K562 (cell line): ENCODE measurements at regions not wholly inside any gene's neighbourhood (a gene's known extent, or its start where the extent isn't known, plus 50 kb on each side); places are given as distances from the start of the nearest gene placed in this dataset.
A peak's percentile ranks its signal among the peaks of the same experiment; 100 is the strongest.

Source experiments
- BCOR ChIP-seq: fragments of 450-650 bp; IDR thresholded peaks from 2 replicates; pipeline ENCODE4 v1.6.1; 2016
- CC2D1A ChIP-seq: fragments of 450-650 bp; IDR thresholded peaks from 2 replicates; pipeline ENCODE4 v1.6.1; 2017; ENCODE audit warnings: mild to moderate bottlenecking
- ESRRA ChIP-seq: fragments of 450-650 bp; IDR thresholded peaks from 2 replicates; pipeline ENCODE4 v1.6.1; 2014; ENCODE audit warnings: low read depth, mild to moderate bottlenecking, moderate library complexity, borderline replicate concordance
- FUS ChIP-seq: fragments of 200-400 bp; formaldehyde crosslinking; optimal IDR thresholded peaks from 2 replicates; pipeline ENCODE3; 2017; ENCODE audit warnings: low read depth, low read length
- KDM2B ChIP-seq: fragments of 250-450 bp; sonication (Bioruptor Pico); IDR thresholded peaks from 2 replicates; pipeline ENCODE4 v1.8.0; 2021; ENCODE audit warnings: mild to moderate bottlenecking, moderate library complexity
- KHSRP ChIP-seq: fragments of 450-650 bp; IDR thresholded peaks from 2 replicates; pipeline ENCODE4 v1.6.1; 2017
- KLF1 ChIP-seq: fragments of 450-650 bp; IDR thresholded peaks from 2 replicates; pipeline ENCODE4 v1.6.1; 2016; ENCODE audit warnings: missing genetic modification characterization, missing compliant biosample characterization
- MEF2D ChIP-seq: conservative IDR thresholded peaks from 2 replicates; pipeline ENCODE4 v1.6.1; 2016; ENCODE audit warnings: low read depth, missing genetic modification characterization, missing compliant biosample characterization
- NR1H2 ChIP-seq: sonication (generic); formaldehyde crosslinking; IDR thresholded peaks from 2 replicates; pipeline ENCODE4 v1.4.0; 2020; ENCODE audit warnings: mild to moderate bottlenecking, missing genetic modification reagents
- PCBP2 ChIP-seq: fragments of 200-400 bp; formaldehyde crosslinking; IDR thresholded peaks from 2 replicates; pipeline ENCODE4 v1.6.1; 2018; ENCODE audit warnings: low read length, low read depth, mild to moderate bottlenecking, moderate library complexity; ENCODE audit not compliant: poor library complexity, severe bottlenecking
- SUPT5H ChIP-seq: fragments of 450-650 bp; IDR thresholded peaks from 2 replicates; pipeline ENCODE4 v1.6.1; 2016
- U2AF1 ChIP-seq: fragments of 200-400 bp; formaldehyde crosslinking; optimal IDR thresholded peaks from 2 replicates; pipeline ENCODE3; 2017; ENCODE audit warnings: mild to moderate bottlenecking, low read depth, low read length, moderate library complexity
- U2AF2 ChIP-seq: fragments of 200-400 bp; formaldehyde crosslinking; optimal IDR thresholded peaks from 2 replicates; pipeline ENCODE3; 2017; ENCODE audit warnings: low read depth, mild to moderate bottlenecking, low read length
- ZNF133 ChIP-seq: fragments of 250-450 bp; sonication (Bioruptor Pico); IDR thresholded peaks from 2 replicates; pipeline ENCODE4 v1.4.0; 2020; ENCODE audit warnings: mild to moderate bottlenecking
- ZNF282 ChIP-seq: sonication (generic); formaldehyde crosslinking; IDR thresholded peaks from 2 replicates; pipeline ENCODE4 v1.8.1; 2023; ENCODE audit warnings: missing genetic modification reagents
- ZNF561 ChIP-seq: fragments of 450-650 bp; formaldehyde crosslinking; conservative IDR thresholded peaks from 2 replicates; pipeline ENCODE4 v1.4.0; 2020; ENCODE audit warnings: mild to moderate bottlenecking, moderate library complexity
- ZNF644 ChIP-seq: fragments of 200-800 bp; sonication (Bioruptor generic); IDR thresholded peaks from 2 replicates; pipeline ENCODE4 v1.6.1; 2016; ENCODE audit warnings: low read depth, missing genetic modification characterization, missing compliant biosample characterization
- ZNF717 ChIP-seq: fragments of 250-450 bp; sonication (Bioruptor Pico); IDR thresholded peaks from 2 replicates; pipeline ENCODE4 v1.5.0; 2021
- TF ChIP-seq, protein P1 (sequence below), 2 experiments: IDR thresholded peaks in 1 of 2; conservative IDR thresholded peaks in 1 of 2; 2 replicates each; pipeline ENCODE4 v1.6.1; 2016; ENCODE audit warnings: low read depth in 2 of 2, mild to moderate bottlenecking in 1 of 2, missing compliant biosample characterization in 1 of 2, missing genetic modification characterization in 1 of 2, moderate library complexity in 1 of 2
- TF ChIP-seq, protein P2 (sequence below): fragments of 250-450 bp; sonication (Bioruptor Pico); IDR thresholded peaks from 2 replicates; pipeline ENCODE4 v1.8.0; 2022; ENCODE audit warnings: inconsistent platforms
- TF ChIP-seq, protein P3 (sequence below): sonication (generic); IDR thresholded peaks from 2 replicates; pipeline ENCODE4 v1.6.1; 2016
- TF ChIP-seq, protein P4 (sequence below): fragments of 250-450 bp; sonication (Bioruptor Pico); IDR thresholded peaks from 2 replicates; pipeline ENCODE4 v1.5.0; 2020; ENCODE audit warnings: mild to moderate bottlenecking
- TF ChIP-seq, protein P5 (sequence below): fragments of 450-650 bp; formaldehyde crosslinking; IDR thresholded peaks from 2 replicates; pipeline ENCODE4 v1.4.0; 2020; ENCODE audit warnings: mild to moderate bottlenecking, moderate library complexity

DNA sequence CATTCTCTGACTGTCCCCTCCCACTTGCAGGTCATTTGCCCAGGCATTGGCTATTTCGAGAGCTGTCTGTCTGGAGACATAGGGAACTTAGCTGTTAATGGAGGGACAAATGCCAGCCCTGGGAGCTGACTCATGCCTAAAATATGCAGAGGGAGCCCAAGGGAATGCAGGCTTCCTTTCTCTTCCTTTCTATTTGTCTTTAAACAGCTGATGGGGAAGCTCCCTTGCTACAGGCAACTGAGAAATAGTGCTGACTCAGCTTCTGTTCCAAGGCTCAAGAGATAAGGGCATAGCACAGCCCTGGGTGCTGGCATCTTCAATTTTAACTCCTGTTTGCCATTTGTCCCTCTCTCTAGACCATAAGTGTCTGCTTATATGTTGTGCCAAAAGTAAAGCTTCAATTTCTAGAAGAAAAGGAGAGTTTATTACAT is 82.7 kb upstream of the C1GALT1 start (continued):
- TF ChIP-seq, protein P1, sequence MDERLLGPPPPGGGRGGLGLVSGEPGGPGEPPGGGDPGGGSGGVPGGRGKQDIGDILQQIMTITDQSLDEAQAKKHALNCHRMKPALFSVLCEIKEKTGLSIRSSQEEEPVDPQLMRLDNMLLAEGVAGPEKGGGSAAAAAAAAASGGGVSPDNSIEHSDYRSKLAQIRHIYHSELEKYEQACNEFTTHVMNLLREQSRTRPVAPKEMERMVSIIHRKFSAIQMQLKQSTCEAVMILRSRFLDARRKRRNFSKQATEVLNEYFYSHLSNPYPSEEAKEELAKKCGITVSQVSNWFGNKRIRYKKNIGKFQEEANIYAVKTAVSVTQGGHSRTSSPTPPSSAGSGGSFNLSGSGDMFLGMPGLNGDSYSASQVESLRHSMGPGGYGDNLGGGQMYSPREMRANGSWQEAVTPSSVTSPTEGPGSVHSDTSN (CRISPR knock-in tag; IDR thresholded peaks at IDR 0.05; ENCODE audit: low read depth) = no peak
- TF ChIP-seq, protein P1 (tag; conservative IDR thresholded peaks at IDR 0.05; ENCODE audit: low read depth) = peak; percentile 54
- TF ChIP-seq ZNF644 (tag) = peak; percentile 57; the same call in 1 of the 2 replicates
- TF ChIP-seq KDM2B = no peak
- TF ChIP-seq, protein P2, sequence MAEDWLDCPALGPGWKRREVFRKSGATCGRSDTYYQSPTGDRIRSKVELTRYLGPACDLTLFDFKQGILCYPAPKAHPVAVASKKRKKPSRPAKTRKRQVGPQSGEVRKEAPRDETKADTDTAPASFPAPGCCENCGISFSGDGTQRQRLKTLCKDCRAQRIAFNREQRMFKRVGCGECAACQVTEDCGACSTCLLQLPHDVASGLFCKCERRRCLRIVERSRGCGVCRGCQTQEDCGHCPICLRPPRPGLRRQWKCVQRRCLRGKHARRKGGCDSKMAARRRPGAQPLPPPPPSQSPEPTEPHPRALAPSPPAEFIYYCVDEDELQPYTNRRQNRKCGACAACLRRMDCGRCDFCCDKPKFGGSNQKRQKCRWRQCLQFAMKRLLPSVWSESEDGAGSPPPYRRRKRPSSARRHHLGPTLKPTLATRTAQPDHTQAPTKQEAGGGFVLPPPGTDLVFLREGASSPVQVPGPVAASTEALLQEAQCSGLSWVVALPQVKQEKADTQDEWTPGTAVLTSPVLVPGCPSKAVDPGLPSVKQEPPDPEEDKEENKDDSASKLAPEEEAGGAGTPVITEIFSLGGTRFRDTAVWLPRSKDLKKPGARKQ = no peak
- TF ChIP-seq, protein P3, sequence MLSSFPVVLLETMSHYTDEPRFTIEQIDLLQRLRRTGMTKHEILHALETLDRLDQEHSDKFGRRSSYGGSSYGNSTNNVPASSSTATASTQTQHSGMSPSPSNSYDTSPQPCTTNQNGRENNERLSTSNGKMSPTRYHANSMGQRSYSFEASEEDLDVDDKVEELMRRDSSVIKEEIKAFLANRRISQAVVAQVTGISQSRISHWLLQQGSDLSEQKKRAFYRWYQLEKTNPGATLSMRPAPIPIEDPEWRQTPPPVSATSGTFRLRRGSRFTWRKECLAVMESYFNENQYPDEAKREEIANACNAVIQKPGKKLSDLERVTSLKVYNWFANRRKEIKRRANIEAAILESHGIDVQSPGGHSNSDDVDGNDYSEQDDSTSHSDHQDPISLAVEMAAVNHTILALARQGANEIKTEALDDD = no peak
- no peak for TF ChIP-seq NR1H2 (CRISPR knock-in tag)
- TF ChIP-seq U2AF1 = no peak
- no peak for TF ChIP-seq FUS
- peak; percentile 21; the same call in 1 of the 2 replicates for TF ChIP-seq KHSRP
- TF ChIP-seq PCBP2 = no peak
- peak; percentile 70 for TF ChIP-seq CC2D1A
- TF ChIP-seq, protein P4, sequence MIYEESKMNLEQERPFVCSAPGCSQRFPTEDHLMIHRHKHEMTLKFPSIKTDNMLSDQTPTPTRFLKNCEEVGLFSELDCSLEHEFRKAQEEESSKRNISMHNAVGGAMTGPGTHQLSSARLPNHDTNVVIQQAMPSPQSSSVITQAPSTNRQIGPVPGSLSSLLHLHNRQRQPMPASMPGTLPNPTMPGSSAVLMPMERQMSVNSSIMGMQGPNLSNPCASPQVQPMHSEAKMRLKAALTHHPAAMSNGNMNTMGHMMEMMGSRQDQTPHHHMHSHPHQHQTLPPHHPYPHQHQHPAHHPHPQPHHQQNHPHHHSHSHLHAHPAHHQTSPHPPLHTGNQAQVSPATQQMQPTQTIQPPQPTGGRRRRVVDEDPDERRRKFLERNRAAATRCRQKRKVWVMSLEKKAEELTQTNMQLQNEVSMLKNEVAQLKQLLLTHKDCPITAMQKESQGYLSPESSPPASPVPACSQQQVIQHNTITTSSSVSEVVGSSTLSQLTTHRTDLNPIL = no peak
- no peak for TF ChIP-seq KLF1
- no peak for TF ChIP-seq SUPT5H
- TF ChIP-seq U2AF2 = no peak
- peak; percentile 11; the same call in 1 of the 2 replicates for TF ChIP-seq ESRRA
- peak; percentile 30; the same call in 1 of the 2 replicates for TF ChIP-seq BCOR
- TF ChIP-seq ZNF717 (CRISPR knock-in tag) = no peak
- no peak for TF ChIP-seq ZNF561 (CRISPR knock-in tag)
- TF ChIP-seq ZNF133 = no peak
- peak; percentile 65; the same call in 1 of the 2 replicates for TF ChIP-seq MEF2D
- TF ChIP-seq, protein P5, sequence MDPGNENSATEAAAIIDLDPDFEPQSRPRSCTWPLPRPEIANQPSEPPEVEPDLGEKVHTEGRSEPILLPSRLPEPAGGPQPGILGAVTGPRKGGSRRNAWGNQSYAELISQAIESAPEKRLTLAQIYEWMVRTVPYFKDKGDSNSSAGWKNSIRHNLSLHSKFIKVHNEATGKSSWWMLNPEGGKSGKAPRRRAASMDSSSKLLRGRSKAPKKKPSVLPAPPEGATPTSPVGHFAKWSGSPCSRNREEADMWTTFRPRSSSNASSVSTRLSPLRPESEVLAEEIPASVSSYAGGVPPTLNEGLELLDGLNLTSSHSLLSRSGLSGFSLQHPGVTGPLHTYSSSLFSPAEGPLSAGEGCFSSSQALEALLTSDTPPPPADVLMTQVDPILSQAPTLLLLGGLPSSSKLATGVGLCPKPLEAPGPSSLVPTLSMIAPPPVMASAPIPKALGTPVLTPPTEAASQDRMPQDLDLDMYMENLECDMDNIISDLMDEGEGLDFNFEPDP (CRISPR knock-in tag) = no peak
- TF ChIP-seq ZNF282 (CRISPR knock-in tag) = no peak
